HUES48 (cell line): ENCODE measurements at regions not wholly inside any gene's neighbourhood (a gene's known extent, or its start where the extent isn't known, plus 50 kb on each side); places are given as distances from the start of the nearest gene placed in this dataset.

Source experiments
- H3K27ac ChIP-seq: one replicate; pipeline ENCODE4 v1.7.0; 2013; ENCODE audit warnings: low read depth, low read length, inconsistent platforms
- H3K27me3 ChIP-seq: 2 replicates; pipeline ENCODE4 v1.6.1; 2013; ENCODE audit warnings: mild to moderate bottlenecking, low read length; ENCODE audit not compliant: control insufficient read depth, insufficient read depth
- H3K36me3 ChIP-seq: 2 replicates; pipeline ENCODE4 v1.6.1; 2013; ENCODE audit warnings: low read length; ENCODE audit not compliant: control insufficient read depth, insufficient read depth
- H3K4me1 ChIP-seq: 2 replicates; pipeline ENCODE4 v1.6.1; 2013; ENCODE audit warnings: mild to moderate bottlenecking, low read length; ENCODE audit not compliant: control insufficient read depth, insufficient read depth
- H3K4me3 ChIP-seq: 2 replicates; pipeline ENCODE4 v1.5.1; 2013; ENCODE audit warnings: mild to moderate bottlenecking, low read depth, low read length
- H3K9ac ChIP-seq: 2 replicates; pipeline ENCODE4 v1.6.1; 2013; ENCODE audit warnings: mild to moderate bottlenecking, low read depth, low read length, moderate library complexity
- H3K9me3 ChIP-seq: 2 replicates; pipeline ENCODE4 v1.6.1; 2013; ENCODE audit warnings: low read length; ENCODE audit not compliant: control insufficient read depth, insufficient read depth

GRCh38 chr14:84566109-84566508, 963.8 kb upstream of the FLRT2 start:
- Histone ChIP-seq H3K27ac (no peak overlapping the region), H3K4me3 (no peak overlapping the region), H3K36me3 (no peaks in the 10 kb centered on the region), H3K9ac (no peak overlapping the region), H3K27me3 (no peaks in the 10 kb centered on the region), H3K4me1 (no peaks in the 10 kb centered on the region), H3K9me3 (no peaks in the 10 kb centered on the region)

- H3K4me1 ChIP-seq: no peaks in the 10 kb centered on the region
- H3K36me3 ChIP-seq: no peaks in the 10 kb centered on the region
- H3K27ac ChIP-seq: no peak overlapping the region
- H3K9me3 ChIP-seq: no peaks in the 10 kb centered on the region
- H3K9ac ChIP-seq: no peak overlapping the region
- H3K4me3 ChIP-seq: no peak overlapping the region
- no peaks in the 10 kb centered on the region for H3K27me3 ChIP-seq
Observed at GRCh38 chr14:84575681-84576080, 954.3 kb upstream of the FLRT2 start.

- no peaks in the 10 kb centered on the region for H3K4me1 ChIP-seq
Observed at GRCh38 chr14:84579292-84579691, 950.7 kb upstream of the FLRT2 start.

GRCh38 chr14:84581041-84581440, 948.9 kb upstream of the FLRT2 start:
- Histone ChIP-seq H3K9ac (no peak overlapping the region), H3K4me3 (no peak overlapping the region), H3K27me3 (no peaks in the 10 kb centered on the region), H3K27ac (no peak overlapping the region), H3K4me1 (no peaks in the 10 kb centered on the region), H3K9me3 (no peaks in the 10 kb centered on the region), H3K36me3 (no peaks in the 10 kb centered on the region)

More at GRCh38 chr14:84579292-84579691, 950.7 kb upstream of the FLRT2 start:
- H3K4me3 ChIP-seq: no peak overlapping the region
- H3K27ac ChIP-seq: no peak overlapping the region
- H3K9me3 ChIP-seq: no peaks in the 10 kb centered on the region
- no peak overlapping the region for H3K9ac ChIP-seq
- no peaks in the 10 kb centered on the region for H3K27me3 ChIP-seq
- H3K36me3 ChIP-seq: no peaks in the 10 kb centered on the region

GRCh38 chr14:84584511-84584910, 945.4 kb upstream of the FLRT2 start:
- no peak overlapping the region for H3K4me3 ChIP-seq
- no peaks in the 10 kb centered on the region for H3K36me3 ChIP-seq
- H3K4me1 ChIP-seq: no peaks in the 10 kb centered on the region
- no peak overlapping the region for H3K9ac ChIP-seq
- no peaks in the 10 kb centered on the region for H3K9me3 ChIP-seq
- no peak overlapping the region for H3K27ac ChIP-seq
- H3K27me3 ChIP-seq: no peaks in the 10 kb centered on the region

GRCh38 chr14:84591827-84592445, 938.0 kb upstream of the FLRT2 start:
- Histone ChIP-seq H3K4me1 (peaks cover 7% of the 10 kb centered on the region), H3K9ac (no peak overlapping the region), H3K27me3 (no peaks in the 10 kb centered on the region), H3K36me3 (no peaks in the 10 kb centered on the region), H3K4me3 (no peak overlapping the region), H3K27ac (no peak overlapping the region), H3K9me3 (no peaks in the 10 kb centered on the region)

GRCh38 chr14:84592770-84593169, 937.2 kb upstream of the FLRT2 start:
- Histone ChIP-seq H3K36me3 (no peaks in the 10 kb centered on the region), H3K4me3 (no peak overlapping the region), H3K9ac (no peak overlapping the region), H3K9me3 (no peaks in the 10 kb centered on the region), H3K4me1 (peaks cover 7% of the 10 kb centered on the region), H3K27ac (no peak overlapping the region), H3K27me3 (no peaks in the 10 kb centered on the region)

GRCh38 chr14:84610086-84610485, 919.9 kb upstream of the FLRT2 start:
- Histone ChIP-seq H3K4me3 (no peak overlapping the region), H3K36me3 (no peaks in the 10 kb centered on the region), H3K9ac (no peak overlapping the region), H3K9me3 (no peaks in the 10 kb centered on the region), H3K27me3 (no peaks in the 10 kb centered on the region), H3K27ac (no peak overlapping the region), H3K4me1 (no peaks in the 10 kb centered on the region)

- no peak overlapping the region for H3K27ac ChIP-seq
- H3K4me1 ChIP-seq: 0 out of 2 replicates have a peak, but pooled peaks cover 4% of the 10 kb centered on the region
- no peaks in the 10 kb centered on the region for H3K36me3 ChIP-seq
- H3K27me3 ChIP-seq: no peaks in the 10 kb centered on the region
- H3K9ac ChIP-seq: no peak overlapping the region
- H3K4me3 ChIP-seq: no peak overlapping the region
- no peaks in the 10 kb centered on the region for H3K9me3 ChIP-seq
Observed at GRCh38 chr14:84622357-84622756, 907.6 kb upstream of the FLRT2 start.

- Histone ChIP-seq H3K27ac (no peak overlapping the region), H3K9ac (no peak overlapping the region)
Observed at GRCh38 chr14:84643446-84643845, 886.5 kb upstream of the FLRT2 start.

GRCh38 chr14:84646786-84647500, 883.0 kb upstream of the FLRT2 start:
- no peaks in the 10 kb centered on the region for H3K27me3 ChIP-seq
- no peak overlapping the region for H3K4me3 ChIP-seq
- H3K27ac ChIP-seq: no peak overlapping the region
- H3K9ac ChIP-seq: no peak overlapping the region
- peaks cover 20% of the 10 kb centered on the region for H3K4me1 ChIP-seq
- H3K9me3 ChIP-seq: no peaks in the 10 kb centered on the region
- no peaks in the 10 kb centered on the region for H3K36me3 ChIP-seq

More at GRCh38 chr14:84643446-84643845, 886.5 kb upstream of the FLRT2 start:
- no peaks in the 10 kb centered on the region for H3K36me3 ChIP-seq
- peaks cover 25% of the 10 kb centered on the region for H3K4me1 ChIP-seq
- H3K9me3 ChIP-seq: no peaks in the 10 kb centered on the region
- H3K27me3 ChIP-seq: no peaks in the 10 kb centered on the region
- H3K4me3 ChIP-seq: no peak overlapping the region; the same call in 1 of the 2 replicates
